Astrocyte of the cerebellum (primary cell): ENCODE measurements at regions not wholly inside any gene's neighbourhood (a gene's known extent, or its start where the extent isn't known, plus 50 kb on each side); places are given as distances from the start of the nearest gene placed in this dataset.

Source experiments
- DNase-seq: peaks from one replicate; pipeline ENCODE4 v3.0.0-alpha.2; 2011; ENCODE audit warnings: low read depth
- H3K4me3 ChIP-seq: 2 replicates; pipeline ENCODE4 v1.5.1; 2011; ENCODE audit warnings: mild to moderate bottlenecking, low read depth, low read length, moderate library complexity
- CTCF ChIP-seq: IDR thresholded peaks from 2 replicates; pipeline ENCODE4 v1.5.1; 2012; ENCODE audit warnings: low read length, low read depth, moderate library complexity, mild to moderate bottlenecking; ENCODE audit errors: missing control alignments
- in situ Hi-C: cut with HindIII; loops from 2 replicates; pipeline ENCODE4 v1.10.0; 2017; ENCODE audit warnings: low sequenced_read_pairs

GRCh38 chr4:18155067-18156041, 133.8 kb upstream of the LCORL start:
- in situ Hi-C loops: no loop called here
- H3K4me3 ChIP-seq: no peak overlapping the region
- DNase-seq: no peak
- TF ChIP-seq CTCF: no peak

- DNase-seq: no peak
- in situ Hi-C loops: no loop called here
- no peak for TF ChIP-seq CTCF
- H3K4me3 ChIP-seq: no peak overlapping the region
Measured at GRCh38 chr4:18138076-18138665, 116.6 kb upstream of the LCORL start.

- in situ Hi-C loops: no loop called here
- no peak for DNase-seq
- TF ChIP-seq CTCF: no peak
- no peak overlapping the region for H3K4me3 ChIP-seq
Measured at GRCh38 chr4:18134111-18134510, 112.6 kb upstream of the LCORL start.

- TF ChIP-seq CTCF: no peak
- no peak overlapping the region for H3K4me3 ChIP-seq
- DNase-seq: no peak
- in situ Hi-C loops: no loop called here
Measured at GRCh38 chr4:18130256-18130655, 108.7 kb upstream of the LCORL start.

- TF ChIP-seq CTCF: no peak
- H3K4me3 ChIP-seq: no peak overlapping the region
- DNase-seq: no peak
- in situ Hi-C loops: no loop called here
Measured at GRCh38 chr4:18128241-18128640, 106.7 kb upstream of the LCORL start.

- in situ Hi-C loops: no loop called here
- no peak for TF ChIP-seq CTCF
- no peak for DNase-seq
- no peak overlapping the region for H3K4me3 ChIP-seq
Measured at GRCh38 chr4:18127030-18127429, 105.5 kb upstream of the LCORL start.
